Germinal center (tissue), 1 donor: ENCODE measurements at regions not wholly inside any gene's neighbourhood (a gene's known extent, or its start where the extent isn't known, plus 50 kb on each side); places are given as distances from the start of the nearest gene placed in this dataset.
"Not testable (repeated sequence)": the region's sequence is repeated elsewhere in the genome, so short reads cannot be mapped to it uniquely, and the experiment has no call there.

Experiments
- DNase-seq: peaks from one replicate; pipeline ENCODE4 v3.0.0; 2012; ENCODE audit warnings: mixed read lengths, low spot score

- no peak for DNase-seq
Observed at GRCh38 chr18:10141559-10141958, 227.7 kb downstream of the VAPA start.

- no peak for DNase-seq
Observed at GRCh38 chr18:10142056-10142455, 228.2 kb downstream of the VAPA start.

GRCh38 chr18:10142496-10143160 is 228.8 kb downstream of the VAPA start:
- DNase-seq, result no peak

- no peak for DNase-seq
Observed at GRCh38 chr18:10143596-10143995, 229.8 kb downstream of the VAPA start.

- DNase-seq, result no peak
Observed at GRCh38 chr18:10145546-10145945, 231.7 kb downstream of the VAPA start.

- DNase-seq, result no peak
Observed at GRCh38 chr18:10147226-10147625, 233.4 kb downstream of the VAPA start.

- no peak for DNase-seq
Observed at GRCh38 chr18:10147752-10148151, 233.9 kb downstream of the VAPA start.

- no peak for DNase-seq
Observed at GRCh38 chr18:10148189-10148929, 234.5 kb downstream of the VAPA start.

GRCh38 chr18:10149768-10150556 is 236.1 kb downstream of the VAPA start:
- DNase-seq, result no peak

GRCh38 chr18:10150576-10150975 is 236.8 kb downstream of the VAPA start:
- not testable (repeated sequence) for DNase-seq

- DNase-seq, result no peak
Observed at GRCh38 chr18:10152475-10152874, 238.7 kb downstream of the VAPA start.

- no peak for DNase-seq
Observed at GRCh38 chr18:10153924-10154752, 240.3 kb downstream of the VAPA start.

GRCh38 chr18:10157706-10158105 is 243.9 kb downstream of the VAPA start:
- DNase-seq, result no peak

GRCh38 chr18:10160251-10160650 is 246.4 kb downstream of the VAPA start:
- no peak for DNase-seq

- no peak for DNase-seq
Observed at GRCh38 chr18:10161315-10161714, 247.5 kb downstream of the VAPA start.

GRCh38 chr18:10162340-10162739 is 248.5 kb downstream of the VAPA start:
- no peak for DNase-seq

- DNase-seq, result no peak
Observed at GRCh38 chr18:10164271-10165071, 250.7 kb downstream of the VAPA start.

GRCh38 chr18:10166164-10166807 is 252.5 kb downstream of the VAPA start:
- DNase-seq, result no peak

- DNase-seq, result no peak
Observed at GRCh38 chr18:10167759-10168158, 253.9 kb downstream of the VAPA start.

GRCh38 chr18:10168477-10168876 is 254.7 kb downstream of the VAPA start:
- no peak for DNase-seq
